ENCODE measurements at regions not wholly inside any gene's neighbourhood (a gene's known extent, or its start where the extent isn't known, plus 50 kb on each side); places are given as distances from the start of the nearest gene placed in this dataset.

- TF ChIP-seq REST (IDR thresholded peaks at IDR 0.05; ENCODE audit: borderline replicate concordance in 1 of 2, low read depth in 1 of 2, low read length in 2 of 2) (no peak), ELF4 (CRISPR knock-in tag; IDR thresholded peaks at IDR 0.05; ENCODE audit: borderline replicate concordance) (no peak)
Observed at GRCh38 chr11:109788948-109789490, 304.2 kb upstream of the ZC3H12C start.

Measured in HepG2 (cell line).